ENCODE measurements at regions not wholly inside any gene's neighbourhood (a gene's known extent, or its start where the extent isn't known, plus 50 kb on each side); places are given as distances from the start of the nearest gene placed in this dataset.

DNA sequence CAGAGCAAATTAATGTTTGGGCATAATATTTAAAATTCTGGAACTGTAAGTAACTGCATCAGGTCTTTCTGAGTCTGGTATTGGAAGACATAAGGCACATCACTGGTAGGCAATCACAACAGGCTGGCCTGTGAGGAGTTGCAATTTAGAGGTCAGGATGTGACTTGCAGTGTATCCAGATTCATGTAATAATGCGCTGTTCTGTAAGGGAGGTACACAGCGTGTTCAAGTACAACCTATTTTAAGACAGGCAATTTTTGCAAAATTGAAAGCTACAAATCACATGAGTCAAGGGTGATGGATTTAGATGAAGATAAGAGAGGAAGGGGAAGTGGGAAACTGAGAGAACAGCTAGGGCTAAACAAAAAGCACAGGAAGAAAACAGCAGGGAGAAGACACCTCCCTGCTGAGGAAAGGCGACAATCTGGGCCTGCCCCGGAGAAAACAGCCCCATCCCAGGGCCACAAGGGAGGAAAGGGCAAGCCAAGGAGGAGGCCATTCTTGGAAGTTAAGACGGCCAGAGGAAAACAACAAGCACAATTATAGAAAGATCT lies 138.1 kb downstream of the LACC1 start (continued):
- TF ChIP-seq, protein P1, sequence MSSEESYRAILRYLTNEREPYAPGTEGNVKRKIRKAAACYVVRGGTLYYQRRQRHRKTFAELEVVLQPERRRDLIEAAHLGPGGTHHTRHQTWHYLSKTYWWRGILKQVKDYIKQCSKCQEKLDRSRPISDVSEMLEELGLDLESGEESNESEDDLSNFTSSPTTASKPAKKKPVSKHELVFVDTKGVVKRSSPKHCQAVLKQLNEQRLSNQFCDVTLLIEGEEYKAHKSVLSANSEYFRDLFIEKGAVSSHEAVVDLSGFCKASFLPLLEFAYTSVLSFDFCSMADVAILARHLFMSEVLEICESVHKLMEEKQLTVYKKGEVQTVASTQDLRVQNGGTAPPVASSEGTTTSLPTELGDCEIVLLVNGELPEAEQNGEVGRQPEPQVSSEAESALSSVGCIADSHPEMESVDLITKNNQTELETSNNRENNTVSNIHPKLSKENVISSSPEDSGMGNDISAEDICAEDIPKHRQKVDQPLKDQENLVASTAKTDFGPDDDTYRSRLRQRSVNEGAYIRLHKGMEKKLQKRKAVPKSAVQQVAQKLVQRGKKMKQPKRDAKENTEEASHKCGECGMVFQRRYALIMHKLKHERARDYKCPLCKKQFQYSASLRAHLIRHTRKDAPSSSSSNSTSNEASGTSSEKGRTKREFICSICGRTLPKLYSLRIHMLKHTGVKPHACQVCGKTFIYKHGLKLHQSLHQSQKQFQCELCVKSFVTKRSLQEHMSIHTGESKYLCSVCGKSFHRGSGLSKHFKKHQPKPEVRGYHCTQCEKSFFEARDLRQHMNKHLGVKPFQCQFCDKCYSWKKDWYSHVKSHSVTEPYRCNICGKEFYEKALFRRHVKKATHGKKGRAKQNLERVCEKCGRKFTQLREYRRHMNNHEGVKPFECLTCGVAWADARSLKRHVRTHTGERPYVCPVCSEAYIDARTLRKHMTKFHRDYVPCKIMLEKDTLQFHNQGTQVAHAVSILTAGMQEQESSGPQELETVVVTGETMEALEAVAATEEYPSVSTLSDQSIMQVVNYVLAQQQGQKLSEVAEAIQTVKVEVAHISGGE (CRISPR knock-in tag; IDR thresholded peaks at IDR 0.05) = no peak
- no peak for TF ChIP-seq FOXM1 (IDR thresholded peaks at IDR 0.05; ENCODE audit: low read depth, low read length)

DNA sequence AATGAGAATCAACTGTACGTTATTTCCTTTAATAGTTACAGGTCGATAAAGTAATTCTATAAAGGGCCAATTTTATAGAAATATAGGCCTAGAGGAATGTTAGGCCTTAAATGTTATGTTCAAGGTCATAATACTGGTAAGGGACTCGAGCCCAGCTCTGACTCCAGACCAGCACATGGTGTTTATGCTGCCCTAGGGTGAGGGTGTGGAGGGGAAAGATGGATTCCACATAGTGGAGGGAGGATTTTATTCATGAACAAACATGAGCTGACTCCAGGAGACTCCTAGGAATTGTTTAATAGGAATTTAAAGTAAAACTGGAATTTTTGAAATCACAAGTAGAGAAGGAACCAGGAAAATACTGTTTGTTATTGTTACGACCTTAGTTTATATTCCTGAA lies 139.9 kb downstream of the LACC1 start:
- RAD21 ChIA-PET (ENCODE audit: unreplicated experiment) = no interaction called here
- H3K4me3 ChIP-seq = no peak overlapping the region
- WGBS (ENCODE audit: insufficient coverage, insufficient replicate concordance, low lambda C conversion rate, missing lambda C conversion rate) = 32% methylated on average over 4 of the region's 4 CpGs
- H3K27ac ChIP-seq (ENCODE audit: control insufficient read depth, insufficient read depth) = no peak overlapping the region
- no peaks in the 10 kb centered on the region for H3K36me3 ChIP-seq (ENCODE audit: control insufficient read depth in 2 of 2, insufficient read depth in 2 of 2, low read length in 1 of 2)
- CTCF ChIA-PET = no interaction called here
- no peaks in the 10 kb centered on the region for H4K20me1 ChIP-seq (ENCODE audit: control insufficient read depth, insufficient read depth)
- ATAC-seq (no peak), DNase-seq (ENCODE audit: low read depth, low spot score) (no peak), FAIRE-seq (no peak)
- no peak overlapping the region for H2AFZ ChIP-seq (ENCODE audit: control insufficient read depth, low read depth, low read length)
- H3K4me2 ChIP-seq (ENCODE audit: control insufficient read depth, insufficient read depth) = no peak overlapping the region
- SMC1A ChIA-PET (ENCODE audit: uncharacterized antibody, unreplicated experiment) = interaction anchor here (0.5 kb wide), 1 partner anchor 68 kb away, joined by 3 read pairs; no protein-coding TSS in a partner anchor
- in situ Hi-C loops (cut with MboI) (no loop called here), intact Hi-C loops (cut with micrococcal nuclease; ENCODE audit: unreplicated experiment) (no loop called here)
- no peaks in the 10 kb centered on the region; a peak in 1 of 4 replicates for H3K27me3 ChIP-seq (replicated peaks in 1 of 2; ENCODE audit: control insufficient read depth in 2 of 2, insufficient read depth in 2 of 2, low read length in 1 of 2)
- H3K79me2 ChIP-seq (ENCODE audit: control insufficient read depth, insufficient read depth, low read length) = no peaks in the 10 kb centered on the region
- no TSS peak for BruUV-seq (replicated peaks)
- H3K9me3 ChIP-seq (replicated peaks; ENCODE audit: control insufficient read depth, insufficient read depth, low read length) = no peaks in the 10 kb centered on the region
- no peaks in the 10 kb centered on the region for H3K4me1 ChIP-seq (ENCODE audit: control insufficient read depth, insufficient read depth, low read length)
- H3K9ac ChIP-seq (ENCODE audit: control insufficient read depth, insufficient read depth, low read length) = no peak overlapping the region
- TF ChIP-seq SREBF2 (IDR thresholded peaks at IDR 0.05; ENCODE audit: low read length) (no peak), ZBED1 (IDR thresholded peaks at IDR 0.05; ENCODE audit: borderline replicate concordance) (no peak), RFX5 (IDR thresholded peaks at IDR 0.05; ENCODE audit: low read depth, low read length) (no peak), IKZF2 (IDR thresholded peaks at IDR 0.05) (no peak), SMARCA5 (IDR thresholded peaks at IDR 0.05) (no peak), SIN3A (IDR thresholded peaks at IDR 0.05; ENCODE audit: low read depth, low read length) (no peak), CHD4 (IDR thresholded peaks at IDR 0.05) (no peak), FOXM1 (IDR thresholded peaks at IDR 0.05; ENCODE audit: low read depth, low read length) (no peak), TCF12 (IDR thresholded peaks at IDR 0.05; ENCODE audit: low read depth, low read length) (no peak), CREB1 (IDR thresholded peaks at IDR 0.05; ENCODE audit: low read depth) (no peak), RUNX3 (IDR thresholded peaks at IDR 0.05; ENCODE audit: low read length) (no peak), ASH2L (IDR thresholded peaks at IDR 0.05; ENCODE audit: borderline replicate concordance, low read depth) (no peak), POU2F2 (IDR thresholded peaks at IDR 0.05; ENCODE audit: borderline replicate concordance, low read depth, low read length) (no peak), TAF1 (IDR thresholded peaks at IDR 0.05; ENCODE audit: borderline replicate concordance, low read depth, low read length) (no peak), JUND (IDR thresholded peaks at IDR 0.05; ENCODE audit: low read depth, low read length) (no peak), POLR2AphosphoS2 (IDR thresholded peaks at IDR 0.05; ENCODE audit: low read depth, low read length) (no peak), BACH1 (IDR thresholded peaks at IDR 0.05; ENCODE audit: borderline replicate concordance) (no peak), KLF5 (IDR thresholded peaks at IDR 0.05; ENCODE audit: partially characterized antibody) (no peak), WRNIP1 (IDR thresholded peaks at IDR 0.05; ENCODE audit: borderline replicate concordance, low read depth, low read length) (no peak)
- TF ChIP-seq, protein P2, sequence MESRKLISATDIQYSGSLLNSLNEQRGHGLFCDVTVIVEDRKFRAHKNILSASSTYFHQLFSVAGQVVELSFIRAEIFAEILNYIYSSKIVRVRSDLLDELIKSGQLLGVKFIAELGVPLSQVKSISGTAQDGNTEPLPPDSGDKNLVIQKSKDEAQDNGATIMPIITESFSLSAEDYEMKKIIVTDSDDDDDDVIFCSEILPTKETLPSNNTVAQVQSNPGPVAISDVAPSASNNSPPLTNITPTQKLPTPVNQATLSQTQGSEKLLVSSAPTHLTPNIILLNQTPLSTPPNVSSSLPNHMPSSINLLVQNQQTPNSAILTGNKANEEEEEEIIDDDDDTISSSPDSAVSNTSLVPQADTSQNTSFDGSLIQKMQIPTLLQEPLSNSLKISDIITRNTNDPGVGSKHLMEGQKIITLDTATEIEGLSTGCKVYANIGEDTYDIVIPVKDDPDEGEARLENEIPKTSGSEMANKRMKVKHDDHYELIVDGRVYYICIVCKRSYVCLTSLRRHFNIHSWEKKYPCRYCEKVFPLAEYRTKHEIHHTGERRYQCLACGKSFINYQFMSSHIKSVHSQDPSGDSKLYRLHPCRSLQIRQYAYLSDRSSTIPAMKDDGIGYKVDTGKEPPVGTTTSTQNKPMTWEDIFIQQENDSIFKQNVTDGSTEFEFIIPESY (IDR thresholded peaks at IDR 0.05) = no peak
- POLR2A ChIA-PET = no interaction called here

All from GM12878 (cell line).